GM23338 (cell line): ENCODE measurements at regions not wholly inside any gene's neighbourhood (a gene's known extent, or its start where the extent isn't known, plus 50 kb on each side); places are given as distances from the start of the nearest gene placed in this dataset.

ENCODE experiments used
- EZH2 ChIP-seq: fragments of 200-600 bp; sonication (generic); IDR thresholded peaks from one replicate; pipeline ENCODE4 v1.8.0; 2017; ENCODE audit warnings: antibody characterized with exemption, mild to moderate bottlenecking, low read depth; ENCODE audit not compliant: unreplicated experiment
- TF ChIP-seq, protein P1 (sequence below), 2 experiments: fragments of 200-600 bp in 1 of 2; sonication (generic) in 1 of 2; conservative IDR thresholded peaks; 2 replicates each; pipeline versions ENCODE4 v1.5.1 to v1.6.1; 2016 to 2017; ENCODE audit warnings: antibody characterized with exemption in 2 of 2, low read depth in 2 of 2, mild to moderate bottlenecking in 2 of 2, moderate library complexity in 1 of 2

GRCh38 chr15:97350813-97351212 lies 609.7 kb upstream of the ARRDC4 start:
- TF ChIP-seq EZH2 = no peak
- TF ChIP-seq, protein P1, sequence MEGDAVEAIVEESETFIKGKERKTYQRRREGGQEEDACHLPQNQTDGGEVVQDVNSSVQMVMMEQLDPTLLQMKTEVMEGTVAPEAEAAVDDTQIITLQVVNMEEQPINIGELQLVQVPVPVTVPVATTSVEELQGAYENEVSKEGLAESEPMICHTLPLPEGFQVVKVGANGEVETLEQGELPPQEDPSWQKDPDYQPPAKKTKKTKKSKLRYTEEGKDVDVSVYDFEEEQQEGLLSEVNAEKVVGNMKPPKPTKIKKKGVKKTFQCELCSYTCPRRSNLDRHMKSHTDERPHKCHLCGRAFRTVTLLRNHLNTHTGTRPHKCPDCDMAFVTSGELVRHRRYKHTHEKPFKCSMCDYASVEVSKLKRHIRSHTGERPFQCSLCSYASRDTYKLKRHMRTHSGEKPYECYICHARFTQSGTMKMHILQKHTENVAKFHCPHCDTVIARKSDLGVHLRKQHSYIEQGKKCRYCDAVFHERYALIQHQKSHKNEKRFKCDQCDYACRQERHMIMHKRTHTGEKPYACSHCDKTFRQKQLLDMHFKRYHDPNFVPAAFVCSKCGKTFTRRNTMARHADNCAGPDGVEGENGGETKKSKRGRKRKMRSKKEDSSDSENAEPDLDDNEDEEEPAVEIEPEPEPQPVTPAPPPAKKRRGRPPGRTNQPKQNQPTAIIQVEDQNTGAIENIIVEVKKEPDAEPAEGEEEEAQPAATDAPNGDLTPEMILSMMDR (conservative IDR thresholded peaks at IDR 0.05; ENCODE audit: low read depth in 2 of 2) = no peak
